B cell (primary cell): ENCODE measurements at regions not wholly inside any gene's neighbourhood (a gene's known extent, or its start where the extent isn't known, plus 50 kb on each side); places are given as distances from the start of the nearest gene placed in this dataset.

ENCODE experiments used
- ATAC-seq: fragments of 200-7000 bp; cut with Tn5 transposase; one replicate; pipeline ENCODE4 v1.10.0; 2021; ENCODE audit warnings: low read depth, mild to moderate bottlenecking, moderate number of reproducible peaks, moderate library complexity
- CTCF ChIA-PET: fragments of 350-600 bp; sonication (Branson Sonifier 250); formaldehyde crosslinking; loops from one replicate; lab custom pipeline; 2021; ENCODE audit warnings: antibody characterized with exemption, inconsistent platforms; lab: Charles Lee
- POLR2A ChIA-PET: fragments of 350-600 bp; sonication (Branson Sonifier 250); formaldehyde crosslinking; loops from one replicate; lab custom pipeline; 2021; ENCODE audit warnings: antibody characterized with exemption; lab: Charles Lee
- DNase-seq: peaks from one replicate; pipeline ENCODE4 v3.0.0; 2013
- H2AFZ ChIP-seq: 2 replicates; pipeline ENCODE4 v1.6.1; 2012; ENCODE audit warnings: mild to moderate bottlenecking, low read depth, low read length; ENCODE audit not compliant: insufficient read depth, poor library complexity, severe bottlenecking
- H3K27ac ChIP-seq, 2 donors: 1 replicate in 1 of 2; 2 replicates in 1 of 2; pipeline ENCODE4 v1.5.1; 2012 to 2013; ENCODE audit warnings: low read length in 2 of 2, mild to moderate bottlenecking in 2 of 2, moderate library complexity in 1 of 2
- H3K27me3 ChIP-seq, 4 experiments: fragments of 200-600 bp in 1 of 4; sonication (generic) in 1 of 4; replicated peaks in 1 of 4; 1 replicate in 2 of 4; 2 replicates in 2 of 4; pipeline versions ENCODE4 v1.6.1 to v1.7.0; 2013 to 2016; ENCODE audit warnings: low read length in 3 of 4, mild to moderate bottlenecking in 2 of 4, mixed read lengths in 1 of 4, moderate library complexity in 1 of 4; ENCODE audit not compliant: insufficient read depth in 4 of 4, control insufficient read depth in 3 of 4; ENCODE audit errors: control extremely low read depth in 1 of 4
- H3K36me3 ChIP-seq, 2 experiments: replicated peaks in 1 of 2; 1 replicate in 1 of 2; 2 replicates in 1 of 2; pipeline versions ENCODE4 v1.6.1 to v1.7.1; 2013; ENCODE audit warnings: low read length in 1 of 2; ENCODE audit not compliant: insufficient read depth in 2 of 2, control insufficient read depth in 1 of 2; ENCODE audit errors: control extremely low read depth in 1 of 2, extremely low read depth in 1 of 2
- H3K4me1 ChIP-seq, 2 donors: fragments of 200-600 bp in 1 of 2; sonication (generic) in 1 of 2; 1 replicate in 1 of 2; 2 replicates in 1 of 2; pipeline versions ENCODE4 v1.5.1 to v1.6.1; 2013 to 2017; ENCODE audit warnings: low read length in 2 of 2; ENCODE audit not compliant: control insufficient read depth in 2 of 2, insufficient read depth in 2 of 2
- H3K4me2 ChIP-seq: replicated peaks from 2 replicates; pipeline ENCODE3; 2012; ENCODE audit warnings: mild to moderate bottlenecking, low read depth, low read length; ENCODE audit not compliant: poor library complexity, severe bottlenecking
- H3K4me3 ChIP-seq, 5 experiments: fragments of 200-600 bp in 1 of 5; sonication (generic) in 1 of 5; 1 replicate in 3 of 5; 2 replicates in 2 of 5; pipeline versions ENCODE4 v1.5.1 to v1.7.0; 2011 to 2016; ENCODE audit warnings: low read length in 4 of 5, mild to moderate bottlenecking in 4 of 5, low read depth in 2 of 5, control low read depth in 1 of 5, moderate library complexity in 1 of 5; ENCODE audit not compliant: insufficient read depth in 1 of 5; ENCODE audit errors: control extremely low read depth in 1 of 5, extremely low read depth in 1 of 5
- H3K79me2 ChIP-seq: fragments of 200-600 bp; sonication (generic); one replicate; pipeline ENCODE4 v1.6.0; 2016; ENCODE audit warnings: low read length; ENCODE audit not compliant: control insufficient read depth, insufficient read depth
- H3K9ac ChIP-seq: fragments of 200-600 bp; sonication (generic); 2 replicates; pipeline ENCODE4 v1.6.1; 2017; ENCODE audit warnings: mild to moderate bottlenecking, low read length, moderate library complexity
- H3K9me3 ChIP-seq, 3 donors: one replicate each; pipeline versions ENCODE4 v1.6.1 to v1.7.1; 2013; ENCODE audit warnings: low read length in 2 of 3; ENCODE audit not compliant: control insufficient read depth in 2 of 3, insufficient read depth in 1 of 3; ENCODE audit errors: control extremely low read depth in 1 of 3
- H4K20me1 ChIP-seq: 2 replicates; pipeline ENCODE4 v1.6.0; 2012; ENCODE audit warnings: mild to moderate bottlenecking, low read length; ENCODE audit not compliant: insufficient read depth, control insufficient read depth, poor library complexity, severe bottlenecking
- H3K27ac Mint-ChIP-seq: one replicate; pipeline ENCODE4 v1.8.0; 2021; ENCODE audit warnings: mixed read lengths
- H3K27me3 Mint-ChIP-seq: one replicate; pipeline ENCODE4 v1.8.0; 2021; ENCODE audit warnings: mixed read lengths
- H3K4me1 Mint-ChIP-seq: one replicate; pipeline ENCODE4 v1.8.0; 2021; ENCODE audit warnings: mixed read lengths
- H3K4me3 Mint-ChIP-seq: one replicate; pipeline ENCODE4 v1.8.0; 2021; ENCODE audit warnings: mixed read lengths
- H3K9me3 Mint-ChIP-seq: one replicate; pipeline ENCODE4 v1.8.0; 2022; ENCODE audit warnings: mixed read lengths; ENCODE audit not compliant: insufficient read depth
- CTCF ChIP-seq: fragments of 200-600 bp; IDR thresholded peaks from one replicate; pipeline ENCODE4 v1.8.0; 2022; ENCODE audit warnings: antibody characterized with exemption, mild to moderate bottlenecking
- EZH2 ChIP-seq: IDR thresholded peaks from 2 replicates; pipeline ENCODE4 v1.6.1; 2012; ENCODE audit warnings: borderline replicate concordance, low read depth, mild to moderate bottlenecking, moderate library complexity, low read length; ENCODE audit not compliant: insufficient read depth, poor library complexity, severe bottlenecking
- WGBS: methylation state at CpG from one replicate; pipeline ENCODE4 v1.1.5; 2013; ENCODE audit warnings: missing lambda C conversion rate; ENCODE audit not compliant: insufficient coverage; 5-methylcytosine and 5-hydroxymethylcytosine counted together
- intact Hi-C: fragments of 100-400 bp; cut with micrococcal nuclease; formaldehyde crosslinking; loops from one replicate; pipeline ENCODE4 v1.10.0; 2022

GRCh38 chr5:72562717-72563116 is 55.5 kb upstream of the ZNF366 start:
- TF ChIP-seq CTCF (no peak), EZH2 (no peak)
- Histone ChIP-seq H3K4me1 (no peaks in the 10 kb centered on the region), H4K20me1 (no peaks in the 10 kb centered on the region), H3K79me2 (no peaks in the 10 kb centered on the region), H3K27me3 (peaks cover 0 to 3% (median 0%) of the 10 kb centered on the region in 4 experiments), H3K27ac (no peak overlapping the region), H3K36me3 (no peaks in the 10 kb centered on the region), H3K4me3 (no peak overlapping the region), H2AFZ (no peak overlapping the region), H3K4me2 (no peak overlapping the region), H3K9ac (no peak overlapping the region), H3K9me3 (no peaks in the 10 kb centered on the region)
- Mint-ChIP-seq H3K4me3 (no peak overlapping the region), H3K27me3 (peaks cover 29% of the 10 kb centered on the region), H3K27ac (no peak overlapping the region), H3K9me3 (no peaks in the 10 kb centered on the region), H3K4me1 (no peaks in the 10 kb centered on the region)
- ATAC-seq = no peak
- CTCF ChIA-PET = no interaction called here
- no peak for DNase-seq
- intact Hi-C loops = no loop called here
- WGBS = no CpG with 5 or more reads among the region's 2 CpGs
- POLR2A ChIA-PET = no interaction called here

GRCh38 chr5:72561148-72561972 is 54.1 kb upstream of the ZNF366 start:
- Mint-ChIP-seq H3K27ac (no peak overlapping the region), H3K4me1 (peaks cover 8% of the 10 kb centered on the region), H3K9me3 (no peaks in the 10 kb centered on the region), H3K4me3 (no peak overlapping the region), H3K27me3 (peaks cover 33% of the 10 kb centered on the region)
- Histone ChIP-seq H3K9me3 (no peaks in the 10 kb centered on the region), H3K27me3 (peaks cover 0 to 10% (median 0%) of the 10 kb centered on the region in 4 experiments), H3K4me1 (peaks cover 6 to 8% of the 10 kb centered on the region in 2 donors), H3K27ac (no peak overlapping the region), H3K4me2 (no peak overlapping the region), H3K36me3 (no peaks in the 10 kb centered on the region), H4K20me1 (no peaks in the 10 kb centered on the region), H3K9ac (no peak overlapping the region), H3K4me3 (no peak overlapping the region), H3K79me2 (no peaks in the 10 kb centered on the region), H2AFZ (no peak overlapping the region)
- no peak for TF ChIP-seq EZH2
- TF ChIP-seq CTCF = no peak
- intact Hi-C loops = no loop called here
- no peak for DNase-seq
- ChIA-PET CTCF (no interaction called here), POLR2A (no interaction called here)
- ATAC-seq = no peak
- WGBS = 91% methylated on average over 5 of the region's 5 CpGs
